AG09309 (cell line): ENCODE measurements at regions not wholly inside any gene's neighbourhood (a gene's known extent, or its start where the extent isn't known, plus 50 kb on each side); places are given as distances from the start of the nearest gene placed in this dataset.

Source experiments
- DNase-seq: peaks from one replicate; pipeline ENCODE4 v3.0.0-alpha.2; 2010; ENCODE audit warnings: low read depth
- H3K4me3 ChIP-seq: 2 replicates; pipeline ENCODE4 v1.5.1; 2011; ENCODE audit warnings: mild to moderate bottlenecking, low read depth, low read length, moderate library complexity; ENCODE audit not compliant: control insufficient read depth
- CTCF ChIP-seq: IDR thresholded peaks from 2 replicates; pipeline ENCODE4 v1.5.1; 2011; ENCODE audit warnings: mild to moderate bottlenecking, low read depth, low read length, inconsistent platforms; ENCODE audit not compliant: insufficient read depth, control insufficient read depth; ENCODE audit errors: missing control alignments

DNA sequence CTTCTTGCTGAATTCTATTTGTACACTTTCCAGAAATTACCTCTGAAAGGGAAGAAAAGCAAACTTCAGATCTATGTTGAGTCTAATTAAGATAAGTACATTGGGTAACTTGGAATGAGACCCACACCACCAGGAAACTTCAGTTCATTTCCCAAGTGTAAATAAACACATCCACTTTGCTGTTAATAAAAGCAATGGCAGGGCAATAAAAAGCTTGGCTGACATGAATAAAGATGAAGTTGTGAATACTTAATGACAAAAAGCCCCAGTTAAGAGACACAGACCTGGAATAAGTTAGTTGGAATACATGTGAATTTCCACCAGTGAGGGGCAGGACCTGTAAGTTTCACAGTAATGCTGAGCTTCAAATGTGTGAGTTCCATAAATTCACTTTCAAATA is 83.3 kb downstream of the MEX3B start:
- no peak overlapping the region for H3K4me3 ChIP-seq
- TF ChIP-seq CTCF = no peak
- DNase-seq = no peak

- no peak overlapping the region for H3K4me3 ChIP-seq
- no peak for TF ChIP-seq CTCF
Observed at GRCh38 chr15:81959196-81959595, 86.6 kb downstream of the MEX3B start.

GRCh38 chr15:81957698-81958097 is 88.1 kb downstream of the MEX3B start:
- DNase-seq = no peak
- no peak for TF ChIP-seq CTCF
- no peak overlapping the region for H3K4me3 ChIP-seq

More at GRCh38 chr15:81959196-81959595, 86.6 kb downstream of the MEX3B start:
- no peak for DNase-seq

DNA sequence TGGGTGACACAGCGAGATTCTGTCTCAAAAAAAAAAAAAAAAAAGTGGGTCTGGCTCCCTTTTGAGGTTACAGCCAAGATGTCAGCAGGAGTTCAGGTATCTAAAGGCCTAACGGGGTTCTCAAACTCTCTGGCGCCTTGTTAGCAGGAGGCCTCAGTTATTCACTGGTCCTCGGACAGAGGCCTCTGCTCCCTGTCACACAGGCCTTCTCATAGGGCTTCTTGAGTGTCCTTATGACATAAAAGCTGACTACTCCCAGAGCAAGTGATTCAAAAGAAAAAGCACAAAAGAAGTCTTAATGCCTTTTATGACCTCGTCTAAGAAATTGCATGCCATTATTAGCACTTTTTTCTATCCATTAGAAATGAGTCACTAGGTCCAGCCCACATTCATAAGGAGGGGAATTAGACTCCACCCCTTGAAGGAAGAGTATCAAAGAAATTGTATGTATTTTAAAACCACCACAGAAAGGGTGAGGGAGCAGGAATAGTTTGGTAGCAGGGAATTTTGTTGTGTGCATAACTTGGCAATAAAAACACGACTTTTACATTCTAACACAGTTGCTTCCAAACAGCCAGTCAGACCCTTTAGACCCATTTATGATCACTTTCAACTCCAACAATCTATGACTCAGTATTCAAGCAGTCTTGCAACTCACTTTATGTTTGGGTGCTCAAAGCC is 90.3 kb downstream of the MEX3B start:
- H3K4me3 ChIP-seq = no peak overlapping the region
- no peak for DNase-seq

GRCh38 chr15:81954158-81954783 is 91.5 kb downstream of the MEX3B start:
- no peak for TF ChIP-seq CTCF
- DNase-seq = no peak
- H3K4me3 ChIP-seq = no peak overlapping the region

More for the DNA sequence above, 90.3 kb downstream of the MEX3B start:
- no peak for TF ChIP-seq CTCF

DNA sequence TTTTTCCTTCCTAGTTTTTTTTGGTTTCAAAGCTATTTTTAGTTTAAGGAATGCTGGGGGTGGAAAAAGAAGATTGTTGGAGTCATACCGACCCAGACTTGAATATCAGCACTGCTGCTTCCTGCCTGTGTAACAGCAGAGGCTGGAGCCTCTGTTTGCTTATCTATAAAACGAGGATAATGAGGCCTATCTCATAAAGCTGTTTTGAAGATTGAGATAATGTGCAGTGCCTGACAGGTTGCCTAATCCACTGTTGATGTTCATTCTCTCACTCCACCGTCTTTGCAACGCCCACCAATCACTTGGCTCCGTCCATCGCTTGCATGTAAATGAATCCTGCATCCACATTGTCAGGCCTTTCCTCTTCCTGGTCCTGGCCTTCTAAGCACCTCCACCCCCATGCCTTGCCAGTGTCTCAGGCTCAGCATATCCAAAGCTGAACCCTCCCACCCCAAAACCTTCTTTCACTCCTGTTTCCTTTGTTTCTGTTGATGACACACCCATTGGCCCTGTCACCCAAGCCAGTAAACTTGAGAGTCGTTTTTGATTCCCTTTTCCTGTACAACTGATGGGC is 94.9 kb downstream of the MEX3B start:
- no peak overlapping the region for H3K4me3 ChIP-seq
- no peak for TF ChIP-seq CTCF
- no peak for DNase-seq
